ENCODE measurements at regions not wholly inside any gene's neighbourhood (a gene's known extent, or its start where the extent isn't known, plus 50 kb on each side); places are given as distances from the start of the nearest gene placed in this dataset.

DNA sequence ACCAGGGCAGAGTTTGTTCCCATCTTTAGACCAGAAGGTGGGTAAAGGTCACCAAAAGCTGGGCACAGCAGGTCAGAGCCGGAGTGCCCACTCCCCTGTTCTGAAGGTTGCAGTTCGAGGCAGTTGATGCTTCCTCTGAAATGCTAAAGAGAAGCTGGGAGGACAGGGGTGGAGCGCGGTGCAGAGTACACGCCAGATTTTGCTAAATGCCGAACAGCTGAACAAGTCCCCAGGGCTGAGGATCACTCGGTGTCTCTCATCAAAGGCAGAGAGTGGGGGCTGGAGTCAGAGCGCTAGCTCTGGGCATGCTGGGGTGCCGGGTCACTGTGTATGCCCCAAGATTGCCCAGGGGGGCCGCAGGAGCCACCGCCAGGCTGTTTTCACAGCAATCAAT, 197.0 kb downstream of the BCOR start:
- H3K4me3 ChIP-seq (ENCODE audit: low read depth, low read length), result no peak overlapping the region
- TF ChIP-seq, protein P1, sequence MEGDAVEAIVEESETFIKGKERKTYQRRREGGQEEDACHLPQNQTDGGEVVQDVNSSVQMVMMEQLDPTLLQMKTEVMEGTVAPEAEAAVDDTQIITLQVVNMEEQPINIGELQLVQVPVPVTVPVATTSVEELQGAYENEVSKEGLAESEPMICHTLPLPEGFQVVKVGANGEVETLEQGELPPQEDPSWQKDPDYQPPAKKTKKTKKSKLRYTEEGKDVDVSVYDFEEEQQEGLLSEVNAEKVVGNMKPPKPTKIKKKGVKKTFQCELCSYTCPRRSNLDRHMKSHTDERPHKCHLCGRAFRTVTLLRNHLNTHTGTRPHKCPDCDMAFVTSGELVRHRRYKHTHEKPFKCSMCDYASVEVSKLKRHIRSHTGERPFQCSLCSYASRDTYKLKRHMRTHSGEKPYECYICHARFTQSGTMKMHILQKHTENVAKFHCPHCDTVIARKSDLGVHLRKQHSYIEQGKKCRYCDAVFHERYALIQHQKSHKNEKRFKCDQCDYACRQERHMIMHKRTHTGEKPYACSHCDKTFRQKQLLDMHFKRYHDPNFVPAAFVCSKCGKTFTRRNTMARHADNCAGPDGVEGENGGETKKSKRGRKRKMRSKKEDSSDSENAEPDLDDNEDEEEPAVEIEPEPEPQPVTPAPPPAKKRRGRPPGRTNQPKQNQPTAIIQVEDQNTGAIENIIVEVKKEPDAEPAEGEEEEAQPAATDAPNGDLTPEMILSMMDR (IDR thresholded peaks at IDR 0.05; ENCODE audit: borderline replicate concordance, insufficient read depth, low read depth, low read length), result no peak

DNA sequence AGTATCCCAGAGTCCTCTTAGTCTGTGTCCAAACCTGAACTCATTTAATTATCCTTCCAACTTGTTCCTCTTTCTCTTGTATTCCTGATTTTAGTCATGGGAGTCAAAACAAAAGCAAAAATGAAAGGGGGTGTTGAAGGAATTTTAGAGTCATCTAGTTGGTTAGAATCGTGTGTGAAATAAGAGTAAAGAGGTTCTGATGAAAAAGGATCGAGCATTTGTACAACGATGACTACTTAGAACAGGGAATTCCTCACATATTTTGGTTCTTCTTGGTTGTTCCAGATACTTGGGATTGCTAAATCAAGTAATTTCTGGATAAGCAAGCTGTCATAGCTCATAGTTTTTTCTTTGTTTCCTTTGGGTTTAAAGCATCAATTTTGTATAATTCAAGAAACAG, 194.4 kb downstream of the BCOR start:
- TF ChIP-seq, protein P1 (IDR thresholded peaks at IDR 0.05; ENCODE audit: borderline replicate concordance, insufficient read depth, low read depth, low read length), result no peak
- no peak overlapping the region for H3K4me3 ChIP-seq (ENCODE audit: low read depth, low read length)

DNA sequence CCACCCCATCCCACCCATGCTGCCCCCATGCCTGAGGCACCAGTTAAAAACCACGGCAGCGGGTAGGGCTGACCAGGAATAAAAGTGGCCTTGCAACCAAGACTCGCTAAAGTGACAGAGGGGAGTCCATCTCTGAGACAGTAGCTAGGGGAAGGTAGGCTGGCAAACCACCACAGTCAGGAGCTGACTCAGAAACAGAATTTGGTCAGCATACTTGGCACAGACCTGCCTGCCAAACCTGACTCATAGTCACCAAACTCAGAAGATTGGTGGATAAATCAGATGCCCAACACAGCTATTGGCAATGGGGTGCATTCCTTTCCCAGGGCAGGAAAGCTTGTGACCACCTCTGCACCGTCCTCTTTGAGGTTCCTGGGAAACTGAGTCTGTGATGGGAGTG, 193.8 kb downstream of the BCOR start:
- TF ChIP-seq, protein P1 (IDR thresholded peaks at IDR 0.05; ENCODE audit: borderline replicate concordance, insufficient read depth, low read depth, low read length), result no peak
- H3K4me3 ChIP-seq (ENCODE audit: low read depth, low read length), result no peak overlapping the region

DNA sequence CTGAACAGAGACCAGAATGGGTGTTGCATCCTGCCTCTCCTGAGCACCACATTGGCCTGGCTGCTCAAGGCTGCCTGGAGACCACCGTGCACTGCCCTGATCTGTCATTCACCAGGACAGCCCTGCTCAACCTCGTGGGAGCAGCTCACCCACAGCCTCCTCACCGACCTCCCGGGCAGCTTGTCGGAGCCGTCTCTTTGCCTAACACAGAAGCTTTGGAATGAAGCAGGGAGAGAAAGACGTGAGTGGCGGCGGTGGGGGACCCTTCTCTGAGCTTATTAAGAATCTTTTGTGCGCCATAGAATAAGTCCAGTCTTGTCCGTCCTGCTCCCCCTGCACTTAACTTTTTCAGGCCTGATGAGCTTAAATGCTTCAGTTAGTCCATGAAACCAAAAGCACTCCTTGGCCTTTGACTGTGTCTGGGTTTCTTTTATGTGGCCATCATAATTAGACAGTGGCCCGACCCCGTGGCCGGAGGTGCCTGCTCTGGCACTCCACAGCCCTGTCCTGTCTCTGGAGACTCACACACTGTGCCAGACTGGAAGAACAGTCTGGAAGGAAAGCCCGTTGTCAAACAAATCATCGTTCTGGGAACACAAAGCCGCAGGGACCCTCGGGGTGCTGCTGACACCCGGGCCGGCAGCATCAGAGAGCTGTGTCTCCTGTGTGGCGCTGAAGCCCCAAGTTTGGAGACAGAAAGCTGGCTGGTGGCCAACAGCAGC, 192.8 kb downstream of the BCOR start:
- TF ChIP-seq, protein P1 (IDR thresholded peaks at IDR 0.05; ENCODE audit: borderline replicate concordance, insufficient read depth, low read depth, low read length), result no peak
- H3K4me3 ChIP-seq (ENCODE audit: low read depth, low read length), result no peak overlapping the region

DNA sequence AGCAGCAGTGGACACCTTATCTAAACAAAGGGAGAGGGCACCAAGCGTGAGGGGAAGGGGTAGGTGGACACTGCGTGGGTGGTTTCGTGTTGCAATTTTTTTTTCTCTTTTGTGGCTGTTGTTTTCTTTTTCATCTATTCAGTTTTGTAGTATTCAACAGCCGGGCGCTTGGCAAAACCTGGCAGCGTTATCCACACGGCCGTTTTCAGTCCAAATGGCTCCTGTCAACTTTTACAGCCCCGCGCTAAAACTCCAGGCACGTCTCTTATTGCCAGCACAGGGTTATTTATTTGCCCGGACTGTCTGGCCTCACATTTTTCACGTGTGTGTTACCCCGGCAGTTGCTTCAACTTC, 192.2 kb downstream of the BCOR start:
- TF ChIP-seq, protein P1 (IDR thresholded peaks at IDR 0.05; ENCODE audit: borderline replicate concordance, insufficient read depth, low read depth, low read length), result no peak
- H3K4me3 ChIP-seq (ENCODE audit: low read depth, low read length), result no peak overlapping the region

DNA sequence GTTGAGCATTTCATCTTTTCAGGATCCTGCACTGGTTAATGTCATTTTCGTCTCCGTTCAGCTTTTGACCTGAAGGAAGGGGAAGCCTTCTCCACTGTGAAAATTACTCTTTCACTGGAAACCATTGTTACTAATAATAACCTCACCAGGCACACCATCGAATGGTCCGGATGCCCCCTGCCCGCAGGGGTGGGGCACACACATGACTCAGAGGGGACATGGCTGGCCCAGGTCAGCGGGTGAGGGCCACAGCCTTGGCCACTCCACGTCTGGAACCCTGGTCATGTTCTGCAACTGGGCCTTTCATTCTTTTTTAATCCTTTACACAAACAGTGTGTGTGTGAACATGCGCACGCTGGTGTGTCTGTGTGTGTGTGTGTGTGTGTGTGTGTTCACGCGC, 191.8 kb downstream of the BCOR start:
- TF ChIP-seq, protein P1 (IDR thresholded peaks at IDR 0.05; ENCODE audit: borderline replicate concordance, insufficient read depth, low read depth, low read length), result no peak
- no peak overlapping the region for H3K4me3 ChIP-seq (ENCODE audit: low read depth, low read length)

DNA sequence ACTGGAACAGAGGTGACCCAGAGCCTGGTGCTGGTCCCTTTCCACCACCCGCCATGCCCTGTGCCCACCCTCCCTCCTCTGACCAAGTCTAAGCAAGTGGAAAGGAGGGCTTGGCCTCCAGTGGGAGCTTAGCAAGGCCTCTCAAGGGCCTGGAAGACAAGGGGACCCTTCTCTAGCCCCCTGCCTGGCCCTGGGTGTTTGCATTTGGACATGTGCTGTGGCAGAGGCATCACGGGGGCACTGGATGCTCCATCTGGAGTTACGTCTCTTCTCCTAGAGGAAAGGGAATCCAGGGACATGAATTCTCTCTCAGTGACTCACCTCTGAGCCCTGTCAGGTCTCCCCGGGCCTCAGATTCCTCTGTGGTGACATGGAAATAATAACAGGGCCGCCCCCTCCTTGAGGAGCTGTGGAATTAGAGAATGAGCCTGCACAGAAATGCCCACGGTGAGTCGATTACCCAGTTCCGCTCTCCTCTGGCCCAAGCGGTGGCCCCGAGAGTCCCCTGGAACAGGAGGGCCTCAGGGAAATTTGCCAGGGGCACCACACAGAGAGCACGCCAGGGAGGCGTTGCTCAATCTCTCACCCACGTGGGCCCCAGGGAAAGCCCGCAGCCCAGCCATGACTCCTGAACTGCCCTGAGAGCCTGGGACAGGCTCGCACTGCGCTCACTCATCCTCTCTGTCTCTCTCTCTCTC, 189.6 kb downstream of the BCOR start:
- no peak overlapping the region for H3K4me3 ChIP-seq (ENCODE audit: low read depth, low read length)
- TF ChIP-seq, protein P1 (IDR thresholded peaks at IDR 0.05; ENCODE audit: borderline replicate concordance, insufficient read depth, low read depth, low read length), result no peak

Data from GM12875 (cell line).